NOMO-1 treated with dmso at 0.1 percent for 144 hours (cell line): ENCODE measurements at regions not wholly inside any gene's neighbourhood (a gene's known extent, or its start where the extent isn't known, plus 50 kb on each side); places are given as distances from the start of the nearest gene placed in this dataset.
"Not testable (repeated sequence)": the region's sequence is repeated elsewhere in the genome, so short reads cannot be mapped to it uniquely, and the experiment has no call there.

Experiments
- DNase-seq: peaks from one replicate; lab custom pipeline; 2025; ENCODE audit not compliant: unreplicated experiment; lab: John Stamatoyannopoulos, UW

GRCh38 chr18:27585602-27586173 lies 400.6 kb upstream of the CHST9 start:
- no peak for DNase-seq

DNA sequence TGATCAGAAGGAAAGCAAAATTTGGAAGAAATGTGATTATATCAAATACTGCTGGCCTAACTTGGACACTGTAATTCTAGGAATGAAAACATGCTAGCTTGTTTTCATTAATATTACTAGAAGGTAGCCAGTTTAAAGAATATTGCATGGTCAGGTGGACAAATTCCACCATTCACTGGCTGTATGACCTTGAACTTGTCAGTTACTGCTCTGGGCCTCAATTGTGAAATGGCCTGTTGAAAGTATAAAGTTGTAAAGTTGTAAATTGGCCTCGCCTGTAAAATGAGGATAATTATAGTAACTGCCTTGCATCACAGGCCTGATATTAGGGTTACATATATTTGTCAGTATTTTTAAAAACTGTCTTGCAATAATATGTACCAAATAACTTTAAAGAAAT lies 398.4 kb upstream of the CHST9 start:
- peak; percentile 9 for DNase-seq

DNA sequence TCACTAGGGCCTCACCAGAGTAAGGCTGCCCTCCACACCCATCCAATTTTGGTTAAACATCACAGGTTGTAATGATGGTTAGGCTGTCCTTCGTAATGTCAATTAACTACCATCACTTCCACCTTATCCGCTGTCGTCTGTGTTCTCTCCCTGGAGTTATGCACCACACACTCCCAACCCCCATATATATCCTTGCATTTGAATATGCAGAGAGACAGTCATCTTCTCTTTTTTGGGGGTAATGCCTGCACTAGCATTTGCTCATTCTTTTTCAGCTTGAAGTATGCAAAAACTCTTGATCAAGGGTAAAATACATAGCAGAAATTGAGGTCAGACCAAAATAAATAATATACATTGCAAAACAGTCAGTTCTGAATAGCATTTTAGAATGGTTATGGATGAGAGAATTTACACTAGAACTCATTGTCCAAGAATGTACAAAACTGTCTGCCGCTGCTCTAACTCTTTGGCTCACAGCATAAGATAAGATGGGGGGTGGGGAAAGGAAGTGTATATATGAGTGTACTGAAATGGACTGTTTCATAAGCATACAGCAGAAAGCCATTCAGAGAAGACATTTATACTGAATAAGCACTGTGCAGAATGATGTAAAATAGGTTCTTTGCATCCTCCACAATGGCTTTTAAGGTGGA lies 397.8 kb upstream of the CHST9 start:
- DNase-seq = no peak

- no peak for DNase-seq
These were observed 396.3 kb upstream of the CHST9 start for GRCh38 chr18:27581296-27581904.

GRCh38 chr18:27579364-27579763 lies 394.3 kb upstream of the CHST9 start:
- no peak for DNase-seq

GRCh38 chr18:27577752-27578151 lies 392.6 kb upstream of the CHST9 start:
- DNase-seq = no peak

GRCh38 chr18:27577265-27577664 lies 392.2 kb upstream of the CHST9 start:
- DNase-seq = no peak

DNA sequence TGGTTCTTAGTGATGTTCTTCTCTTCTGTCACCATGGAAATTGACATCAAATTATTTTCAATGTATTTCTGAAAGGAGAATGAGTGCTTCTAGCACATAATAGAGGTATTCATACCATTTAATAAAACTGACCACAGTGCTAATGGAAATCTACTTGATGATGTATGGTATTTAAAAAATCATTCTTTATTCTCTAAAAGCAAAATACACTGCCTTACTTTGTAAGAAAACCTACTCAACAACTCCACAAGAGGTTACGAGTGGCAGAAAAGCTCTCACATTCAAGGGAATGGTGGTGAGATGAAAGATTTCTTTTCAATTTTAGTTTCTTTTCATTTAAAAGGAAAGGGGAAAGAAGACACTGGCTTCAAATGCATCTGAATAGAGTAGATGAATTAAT lies 382.3 kb upstream of the CHST9 start:
- no peak for DNase-seq

DNA sequence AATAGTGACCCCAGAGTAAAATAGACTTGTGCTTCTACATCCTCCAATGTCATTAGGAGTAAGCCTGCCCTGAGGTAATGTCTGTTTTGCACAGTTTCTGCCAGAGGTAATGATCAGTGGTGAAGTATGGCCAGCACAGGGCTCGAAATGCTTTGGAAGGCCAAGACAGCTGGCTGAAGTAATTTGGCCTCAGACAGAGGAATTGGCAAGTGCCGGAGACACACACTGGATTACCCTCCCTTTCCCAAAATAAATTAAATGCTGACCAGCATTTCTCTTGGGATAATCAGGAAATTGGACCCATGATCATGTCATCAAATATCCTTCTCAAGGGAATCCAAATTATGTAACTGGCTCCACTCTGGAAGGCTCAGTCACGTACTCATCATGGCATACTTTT lies 379.0 kb upstream of the CHST9 start:
- no peak for DNase-seq

DNA sequence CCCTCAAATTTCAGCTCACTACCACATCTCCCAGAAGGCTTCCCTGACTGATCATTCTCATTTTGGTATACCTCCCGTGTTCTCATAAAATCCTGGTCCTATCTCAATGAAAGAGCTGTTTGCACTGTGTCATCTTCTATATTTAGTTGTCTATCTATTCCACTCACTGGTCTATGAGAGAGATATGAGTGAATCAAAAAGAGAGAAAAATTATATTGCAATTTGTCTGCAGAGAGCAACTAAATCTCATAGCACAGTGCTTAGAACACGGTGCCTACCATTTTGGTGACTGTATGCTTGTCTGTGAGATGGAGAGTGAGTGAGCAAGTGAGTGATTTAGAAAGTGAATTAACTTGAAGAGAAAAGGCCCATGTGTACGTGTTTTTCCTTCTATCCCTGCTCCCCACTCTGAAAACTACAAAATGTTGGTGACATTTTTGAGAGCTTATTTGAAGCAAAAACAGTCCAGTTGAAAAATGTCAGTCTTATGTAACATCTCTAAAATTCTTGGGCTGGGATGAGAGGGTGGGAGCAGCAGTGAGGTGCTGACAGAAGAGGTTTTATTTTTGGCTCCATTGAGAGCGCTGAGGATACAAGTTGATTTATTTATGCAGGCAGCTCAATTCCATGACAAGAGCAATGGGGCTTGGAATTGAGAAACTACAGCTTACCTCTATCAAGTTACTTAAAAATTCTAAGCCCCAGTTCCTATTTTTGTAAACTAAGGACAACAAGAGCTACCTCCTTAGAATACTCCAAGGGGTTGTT lies 373.5 kb upstream of the CHST9 start:
- no peak for DNase-seq

GRCh38 chr18:27556741-27557140 lies 371.6 kb upstream of the CHST9 start:
- no peak for DNase-seq

- no peak for DNase-seq
These were observed 364.4 kb upstream of the CHST9 start for GRCh38 chr18:27549335-27550039.

- no peak for DNase-seq
These were observed 361.9 kb upstream of the CHST9 start for GRCh38 chr18:27546991-27547390.

GRCh38 chr18:27544206-27544605 lies 359.1 kb upstream of the CHST9 start:
- no peak for DNase-seq

GRCh38 chr18:27541293-27541692 lies 356.2 kb upstream of the CHST9 start:
- no peak for DNase-seq

DNA sequence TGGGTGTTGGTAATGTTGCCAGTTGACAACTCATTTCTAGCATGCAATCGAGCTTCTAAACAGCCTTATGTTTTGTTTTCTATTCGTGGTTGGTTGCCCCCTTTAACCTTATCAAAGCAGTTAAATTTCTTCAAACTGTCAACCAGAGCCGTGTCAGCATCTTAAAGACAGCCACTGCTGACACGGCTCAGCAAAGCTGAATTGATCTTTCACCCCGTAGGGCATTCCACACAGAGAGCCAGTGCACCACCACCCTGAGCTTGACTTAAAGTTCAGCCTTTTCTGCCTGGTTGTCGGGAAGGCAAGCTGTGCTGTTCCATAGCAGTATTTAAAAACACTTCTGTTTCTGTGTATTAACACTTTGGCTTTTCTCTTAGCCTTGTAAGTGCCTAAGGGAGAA lies 355.0 kb upstream of the CHST9 start:
- no peak for DNase-seq

GRCh38 chr18:27528925-27529521 lies 343.9 kb upstream of the CHST9 start:
- DNase-seq = no peak

DNA sequence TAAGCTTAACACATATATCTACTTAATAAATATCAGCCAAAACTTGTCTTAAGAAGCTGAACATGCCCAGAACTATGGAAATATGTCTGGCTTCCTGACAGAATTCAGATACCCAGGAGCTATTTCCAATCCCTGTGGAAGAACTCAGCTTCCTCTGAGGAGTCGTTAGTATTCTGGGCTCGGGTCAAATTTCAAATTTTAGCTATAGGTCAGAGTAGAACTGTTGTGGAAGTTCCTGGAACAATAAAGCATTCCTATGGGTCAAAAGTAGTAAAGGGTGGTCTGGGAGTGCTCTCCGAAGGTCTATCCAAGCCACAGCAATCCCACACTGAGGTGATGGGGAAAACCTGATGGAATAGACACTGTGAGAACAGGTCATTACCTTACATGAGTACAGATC lies 342.7 kb upstream of the CHST9 start:
- DNase-seq = no peak

GRCh38 chr18:27520401-27520800 lies 335.3 kb upstream of the CHST9 start:
- no peak for DNase-seq

DNA sequence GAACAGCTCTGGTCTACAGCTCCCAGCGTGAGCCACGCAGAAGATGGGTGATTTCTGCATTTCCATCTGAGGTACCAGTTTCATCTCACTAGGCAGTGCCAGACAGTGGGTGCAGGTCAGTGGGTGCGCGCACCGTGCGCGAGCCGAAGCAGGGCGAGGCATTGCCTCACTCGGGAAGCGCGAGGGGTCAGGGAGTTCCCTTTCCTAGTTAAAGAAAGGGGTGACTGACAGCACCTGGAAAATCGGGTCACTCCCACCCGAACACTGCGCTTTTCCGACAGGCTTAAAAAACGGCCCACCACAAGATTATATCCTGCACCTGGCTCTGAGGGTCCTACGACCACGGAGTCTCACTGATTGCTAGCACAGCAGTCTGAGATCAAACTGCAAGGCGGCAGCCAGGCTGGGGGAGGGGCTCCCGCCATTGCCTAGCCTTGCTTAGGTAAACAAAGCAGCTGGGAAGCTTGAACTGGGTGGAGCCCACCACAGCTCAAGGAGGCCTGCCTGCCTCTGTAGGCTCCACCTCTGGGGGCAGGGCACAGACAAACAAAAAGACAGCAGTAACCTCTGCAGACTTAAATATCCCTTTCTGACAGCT lies 325.0 kb upstream of the CHST9 start:
- not testable (repeated sequence) for DNase-seq

GRCh38 chr18:27501671-27502070 lies 316.6 kb upstream of the CHST9 start:
- no peak for DNase-seq
